Stimulated activated naive CD4-positive, alpha-beta T cell treated with Interleukin-2 at 50 U/mL for 16 hours (primary cell): ENCODE measurements at regions not wholly inside any gene's neighbourhood (a gene's known extent, or its start where the extent isn't known, plus 50 kb on each side); places are given as distances from the start of the nearest gene placed in this dataset.
"Not testable (repeated sequence)": the region's sequence is repeated elsewhere in the genome, so short reads cannot be mapped to it uniquely, and the experiment has no call there.

Experiments
- DNase-seq: peaks from one replicate; lab custom pipeline; 2025; lab: John Stamatoyannopoulos, UW

- no peak for DNase-seq
Measured at GRCh38 chr2:14988600-14988999, 356.1 kb downstream of the LRATD1 start.

- DNase-seq: no peak
Measured at GRCh38 chr2:14991723-14992122, 359.2 kb downstream of the LRATD1 start.

GRCh38 chr2:14994721-14995120, 362.2 kb downstream of the LRATD1 start:
- DNase-seq: no peak

GRCh38 chr2:14996351-14997014, 364.0 kb downstream of the LRATD1 start:
- no peak for DNase-seq

- no peak for DNase-seq
Measured at GRCh38 chr2:14998546-14998945, 366.0 kb downstream of the LRATD1 start.

GRCh38 chr2:14999114-14999661, 366.7 kb downstream of the LRATD1 start:
- no peak for DNase-seq

GRCh38 chr2:15002519-15002918, 370.0 kb downstream of the LRATD1 start:
- not testable (repeated sequence) for DNase-seq

- no peak for DNase-seq
Measured at GRCh38 chr2:15006667-15007066, 374.1 kb downstream of the LRATD1 start.

- no peak for DNase-seq
Measured at GRCh38 chr2:15009681-15010080, 377.2 kb downstream of the LRATD1 start.

GRCh38 chr2:15010346-15010745, 377.8 kb downstream of the LRATD1 start:
- DNase-seq: no peak

GRCh38 chr2:15018814-15019213, 386.3 kb downstream of the LRATD1 start:
- DNase-seq: no peak

GRCh38 chr2:15023221-15023620, 390.7 kb downstream of the LRATD1 start:
- DNase-seq: no peak

- DNase-seq: no peak
Measured at GRCh38 chr2:15028406-15028805, 395.9 kb downstream of the LRATD1 start.

- no peak for DNase-seq
Measured at GRCh38 chr2:15031745-15032240, 399.3 kb downstream of the LRATD1 start.

GRCh38 chr2:15034246-15034645, 401.7 kb downstream of the LRATD1 start:
- no peak for DNase-seq

- DNase-seq: no peak
Measured at GRCh38 chr2:15034860-15035259, 402.3 kb downstream of the LRATD1 start.

- DNase-seq: no peak
Measured at GRCh38 chr2:15038366-15039364, 406.1 kb downstream of the LRATD1 start.

- DNase-seq: no peak
Measured at GRCh38 chr2:15040429-15041084, 408.0 kb downstream of the LRATD1 start.

- no peak for DNase-seq
Measured at GRCh38 chr2:15041429-15041837, 408.9 kb downstream of the LRATD1 start.

- DNase-seq: no peak
Measured at GRCh38 chr2:15042801-15043217, 410.3 kb downstream of the LRATD1 start.

- no peak for DNase-seq
Measured at GRCh38 chr2:15043336-15044058, 411.0 kb downstream of the LRATD1 start.
